Liver (tissue), 3 donors: ENCODE measurements at regions not wholly inside any gene's neighbourhood (a gene's known extent, or its start where the extent isn't known, plus 50 kb on each side); places are given as distances from the start of the nearest gene placed in this dataset.

Experiments
- EGR1 ChIP-seq, 2 donors: IDR thresholded peaks; 2 replicates each; pipeline ENCODE4 v1.6.1; 2016 to 2018; ENCODE audit warnings: antibody characterized with exemption in 2 of 2, low read depth in 2 of 2
- GABPA ChIP-seq, 2 donors: IDR thresholded peaks in 1 of 2; conservative IDR thresholded peaks in 1 of 2; 2 replicates each; pipeline ENCODE4 v1.6.1; 2016; ENCODE audit warnings: antibody characterized with exemption in 2 of 2, mild to moderate bottlenecking in 1 of 2, moderate library complexity in 1 of 2
- HNF4A ChIP-seq, 2 donors: conservative IDR thresholded peaks; 2 replicates each; pipeline ENCODE4 v1.6.1; 2016; ENCODE audit warnings: antibody characterized with exemption in 2 of 2, mild to moderate bottlenecking in 2 of 2
- JUND ChIP-seq, 2 donors: IDR thresholded peaks; 2 replicates each; pipeline ENCODE4 v1.6.1; 2016; ENCODE audit warnings: antibody characterized with exemption in 2 of 2
- MAX ChIP-seq: IDR thresholded peaks from 2 replicates; pipeline ENCODE4 v1.6.1; 2016; ENCODE audit warnings: antibody characterized with exemption
- NR2F2 ChIP-seq: IDR thresholded peaks from 2 replicates; pipeline ENCODE4 v1.6.1; 2016; ENCODE audit warnings: antibody characterized with exemption
- RAD21 ChIP-seq, 2 donors: IDR thresholded peaks; 2 replicates each; pipeline ENCODE4 v1.6.1; 2016; ENCODE audit warnings: antibody characterized with exemption in 2 of 2, mild to moderate bottlenecking in 2 of 2
- TAF1 ChIP-seq: conservative IDR thresholded peaks from 2 replicates; pipeline ENCODE4 v1.6.1; 2016; ENCODE audit warnings: antibody characterized with exemption, mild to moderate bottlenecking
- YY1 ChIP-seq: IDR thresholded peaks from 2 replicates; pipeline ENCODE4 v1.6.1; 2016; ENCODE audit warnings: antibody characterized with exemption, mild to moderate bottlenecking
- TF ChIP-seq, protein P1 (sequence below): fragments of 150-350 bp; IDR thresholded peaks from 2 replicates; pipeline ENCODE4 v1.5.1; 2017; ENCODE audit warnings: improper control_type of control experiment, low read depth, low read length; ENCODE audit not compliant: missing input control
- TF ChIP-seq, protein P2 (sequence below): IDR thresholded peaks from 2 replicates; pipeline ENCODE4 v1.6.1; 2016; ENCODE audit warnings: antibody characterized with exemption
- donor health status: healthy.
- donor health status: healthy.

DNA sequence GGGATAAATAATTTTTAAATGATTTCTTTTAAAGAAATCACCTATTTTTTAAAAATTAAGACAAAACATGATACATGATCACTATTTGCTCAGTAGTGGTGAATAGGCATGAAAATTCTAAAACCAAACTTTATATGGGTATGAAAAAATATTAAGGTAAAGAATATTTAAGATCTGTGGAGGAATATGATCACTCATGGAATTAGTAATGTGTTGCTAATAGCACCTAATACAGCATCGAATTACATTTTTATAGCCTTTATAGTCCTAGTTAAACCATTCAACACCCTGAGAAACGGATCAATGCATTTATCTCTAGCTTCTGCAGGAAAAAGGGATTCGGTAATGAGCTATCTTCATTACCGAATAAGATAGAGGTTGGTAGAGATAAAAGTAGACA is 373.9 kb downstream of the LRRIQ3 start:
- TF ChIP-seq, protein P1, sequence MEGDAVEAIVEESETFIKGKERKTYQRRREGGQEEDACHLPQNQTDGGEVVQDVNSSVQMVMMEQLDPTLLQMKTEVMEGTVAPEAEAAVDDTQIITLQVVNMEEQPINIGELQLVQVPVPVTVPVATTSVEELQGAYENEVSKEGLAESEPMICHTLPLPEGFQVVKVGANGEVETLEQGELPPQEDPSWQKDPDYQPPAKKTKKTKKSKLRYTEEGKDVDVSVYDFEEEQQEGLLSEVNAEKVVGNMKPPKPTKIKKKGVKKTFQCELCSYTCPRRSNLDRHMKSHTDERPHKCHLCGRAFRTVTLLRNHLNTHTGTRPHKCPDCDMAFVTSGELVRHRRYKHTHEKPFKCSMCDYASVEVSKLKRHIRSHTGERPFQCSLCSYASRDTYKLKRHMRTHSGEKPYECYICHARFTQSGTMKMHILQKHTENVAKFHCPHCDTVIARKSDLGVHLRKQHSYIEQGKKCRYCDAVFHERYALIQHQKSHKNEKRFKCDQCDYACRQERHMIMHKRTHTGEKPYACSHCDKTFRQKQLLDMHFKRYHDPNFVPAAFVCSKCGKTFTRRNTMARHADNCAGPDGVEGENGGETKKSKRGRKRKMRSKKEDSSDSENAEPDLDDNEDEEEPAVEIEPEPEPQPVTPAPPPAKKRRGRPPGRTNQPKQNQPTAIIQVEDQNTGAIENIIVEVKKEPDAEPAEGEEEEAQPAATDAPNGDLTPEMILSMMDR, result no peak
- TF ChIP-seq, protein P2, sequence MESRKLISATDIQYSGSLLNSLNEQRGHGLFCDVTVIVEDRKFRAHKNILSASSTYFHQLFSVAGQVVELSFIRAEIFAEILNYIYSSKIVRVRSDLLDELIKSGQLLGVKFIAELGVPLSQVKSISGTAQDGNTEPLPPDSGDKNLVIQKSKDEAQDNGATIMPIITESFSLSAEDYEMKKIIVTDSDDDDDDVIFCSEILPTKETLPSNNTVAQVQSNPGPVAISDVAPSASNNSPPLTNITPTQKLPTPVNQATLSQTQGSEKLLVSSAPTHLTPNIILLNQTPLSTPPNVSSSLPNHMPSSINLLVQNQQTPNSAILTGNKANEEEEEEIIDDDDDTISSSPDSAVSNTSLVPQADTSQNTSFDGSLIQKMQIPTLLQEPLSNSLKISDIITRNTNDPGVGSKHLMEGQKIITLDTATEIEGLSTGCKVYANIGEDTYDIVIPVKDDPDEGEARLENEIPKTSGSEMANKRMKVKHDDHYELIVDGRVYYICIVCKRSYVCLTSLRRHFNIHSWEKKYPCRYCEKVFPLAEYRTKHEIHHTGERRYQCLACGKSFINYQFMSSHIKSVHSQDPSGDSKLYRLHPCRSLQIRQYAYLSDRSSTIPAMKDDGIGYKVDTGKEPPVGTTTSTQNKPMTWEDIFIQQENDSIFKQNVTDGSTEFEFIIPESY, result no peak
- no peak for TF ChIP-seq RAD21 (IDR thresholded peaks at IDR 0.05)
- TF ChIP-seq YY1, result no peak
- TF ChIP-seq JUND (IDR thresholded peaks at IDR 0.05), result no peak
- no peak for TF ChIP-seq EGR1 (IDR thresholded peaks at IDR 0.05; ENCODE audit: low read depth in 2 of 2)
- TF ChIP-seq MAX, result no peak
- TF ChIP-seq HNF4A (conservative IDR thresholded peaks at IDR 0.05), result no peak
- TF ChIP-seq NR2F2, result no peak
- no peak for TF ChIP-seq GABPA (IDR thresholded peaks at IDR 0.05 in 1 of 2, conservative IDR thresholded peaks at IDR 0.05 in 1 of 2)
- no peak for TF ChIP-seq TAF1
